ENCODE measurements at regions not wholly inside any gene's neighbourhood (a gene's known extent, or its start where the extent isn't known, plus 50 kb on each side); places are given as distances from the start of the nearest gene placed in this dataset.
"Not testable (repeated sequence)": the region's sequence is repeated elsewhere in the genome, so short reads cannot be mapped to it uniquely, and the experiment has no call there.

DNA sequence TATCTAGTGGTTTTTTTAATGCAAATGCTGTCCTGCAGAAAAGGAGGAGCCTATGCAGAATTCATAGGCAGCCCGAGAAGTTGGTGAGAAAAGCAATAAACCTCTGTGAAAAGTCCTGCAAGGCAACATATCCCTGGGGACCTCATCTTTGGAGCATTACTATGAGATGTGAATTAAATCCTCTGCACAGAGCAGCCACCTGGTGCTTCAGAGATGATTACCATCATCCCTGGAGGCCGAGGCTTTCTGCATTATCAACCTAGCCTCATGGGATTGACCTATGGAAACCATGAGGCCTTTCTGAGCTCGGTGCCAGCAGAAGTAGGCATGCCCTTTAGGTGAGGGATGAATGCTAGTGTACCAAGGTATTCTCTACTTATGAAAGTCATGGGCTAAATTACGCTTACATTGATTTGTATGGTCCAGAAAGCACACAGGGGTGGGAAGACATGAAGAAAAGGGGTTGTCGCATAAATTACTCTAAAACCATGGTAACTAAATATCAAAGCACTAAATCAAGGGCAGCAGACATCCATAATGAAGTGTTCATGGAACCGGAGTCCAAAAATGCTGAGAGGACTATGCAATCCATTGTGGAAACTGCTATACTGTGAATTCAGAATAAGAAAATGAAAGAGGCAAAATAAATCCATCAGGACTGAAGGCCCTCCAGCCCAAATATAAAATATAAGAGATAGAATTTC lies 623.5 kb upstream of the DDX18 start:
- DNase-seq (ENCODE audit: low read depth), result no peak

DNA sequence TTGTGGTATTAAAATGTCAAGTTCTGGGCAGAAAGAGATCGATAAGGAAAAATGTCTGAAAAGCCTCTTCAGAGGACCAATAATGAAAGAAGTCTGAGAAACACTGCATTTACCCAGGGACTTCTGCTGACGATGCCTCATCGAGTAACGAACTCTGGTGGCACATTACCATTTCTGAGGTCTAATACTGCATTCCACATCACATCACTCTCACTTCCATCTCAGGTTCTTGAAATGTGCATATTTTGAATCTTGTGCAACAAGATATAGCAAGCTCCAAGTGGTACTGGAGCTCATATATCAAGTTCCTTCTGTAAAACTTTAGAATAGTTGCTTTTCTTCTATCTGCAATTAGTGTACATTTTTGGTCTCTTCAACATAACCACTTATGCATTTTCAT lies 619.1 kb upstream of the DDX18 start:
- no peak for DNase-seq (ENCODE audit: low read depth)

DNA sequence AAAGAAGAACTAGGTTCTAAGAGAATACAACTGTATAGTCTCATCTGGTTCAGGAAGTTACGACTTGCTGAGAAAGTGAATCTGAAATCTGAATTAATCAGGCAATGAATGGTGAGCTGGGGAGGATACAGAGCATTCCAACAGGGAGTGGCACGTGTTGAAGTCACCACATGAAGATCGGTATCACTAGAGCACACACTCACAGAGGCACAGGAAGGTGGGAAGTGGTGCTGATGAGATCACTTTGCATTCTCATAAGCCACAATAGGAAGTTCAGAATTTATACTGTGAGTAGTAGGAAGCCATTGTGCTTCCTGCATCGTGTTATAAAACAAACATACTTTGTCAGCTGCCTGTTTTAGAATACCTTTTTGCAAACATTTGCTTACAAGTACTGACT lies 615.0 kb upstream of the DDX18 start:
- DNase-seq (ENCODE audit: low read depth), result peak; percentile 76

DNA sequence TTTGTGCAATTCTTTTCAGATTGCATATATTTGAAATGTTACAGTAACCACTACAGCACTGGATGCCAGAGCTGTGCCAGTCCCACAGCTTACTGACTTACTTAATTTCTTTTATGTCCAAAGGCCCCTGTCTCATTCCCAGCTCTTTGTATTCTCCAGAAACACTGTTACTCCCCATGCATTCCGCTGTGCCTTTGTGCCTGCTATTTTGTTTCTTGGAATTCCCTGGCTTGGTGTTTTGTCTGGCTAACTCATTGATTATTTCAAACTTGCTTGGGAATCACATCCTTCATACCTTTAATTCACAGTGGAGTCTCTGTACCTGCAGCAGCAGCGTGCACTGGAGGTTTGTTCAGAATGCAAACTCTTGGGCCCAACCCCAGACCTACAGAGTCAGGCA lies 601.9 kb upstream of the DDX18 start:
- DNase-seq (ENCODE audit: low read depth), result no peak

DNA sequence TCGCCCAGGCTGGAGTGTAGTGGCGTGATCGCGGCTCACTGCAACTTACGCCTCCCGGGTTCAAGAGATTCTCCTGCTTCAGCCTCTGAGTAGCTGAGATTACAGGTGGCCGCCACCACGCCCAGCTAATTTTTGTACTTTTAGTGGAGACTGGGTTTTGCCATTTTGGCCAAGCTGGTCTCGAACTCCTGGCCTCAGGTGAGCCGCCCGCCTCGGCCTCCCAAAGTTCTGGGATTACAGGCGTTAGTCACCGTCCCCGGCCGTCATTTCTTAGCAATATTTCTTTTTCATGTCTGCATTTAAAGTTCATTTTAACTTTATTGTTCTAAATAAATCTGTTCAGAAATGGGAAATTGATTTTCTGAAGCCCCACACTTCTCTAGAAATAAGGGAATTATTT lies 597.3 kb upstream of the DDX18 start:
- DNase-seq (ENCODE audit: low read depth), result no peak

DNA sequence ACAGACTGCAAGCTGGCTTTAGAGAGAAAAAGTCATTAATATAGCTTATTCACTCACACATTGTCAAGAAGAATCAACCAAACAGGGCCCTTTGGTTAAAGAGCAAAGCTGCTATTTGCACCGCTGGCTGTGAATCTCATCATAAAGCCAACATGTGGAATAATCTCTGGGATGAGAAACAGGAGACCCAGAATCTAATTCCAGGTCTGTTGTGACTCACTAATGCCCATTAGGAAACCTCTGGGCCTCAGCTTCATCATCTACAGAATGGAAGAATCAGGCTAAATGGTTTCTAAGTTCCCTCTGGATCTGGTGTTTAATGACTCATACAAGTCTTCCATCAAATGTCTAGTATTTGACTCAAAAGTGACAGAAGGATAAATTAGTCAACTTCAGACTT lies 591.7 kb upstream of the DDX18 start:
- DNase-seq (ENCODE audit: low read depth), result no peak

DNA sequence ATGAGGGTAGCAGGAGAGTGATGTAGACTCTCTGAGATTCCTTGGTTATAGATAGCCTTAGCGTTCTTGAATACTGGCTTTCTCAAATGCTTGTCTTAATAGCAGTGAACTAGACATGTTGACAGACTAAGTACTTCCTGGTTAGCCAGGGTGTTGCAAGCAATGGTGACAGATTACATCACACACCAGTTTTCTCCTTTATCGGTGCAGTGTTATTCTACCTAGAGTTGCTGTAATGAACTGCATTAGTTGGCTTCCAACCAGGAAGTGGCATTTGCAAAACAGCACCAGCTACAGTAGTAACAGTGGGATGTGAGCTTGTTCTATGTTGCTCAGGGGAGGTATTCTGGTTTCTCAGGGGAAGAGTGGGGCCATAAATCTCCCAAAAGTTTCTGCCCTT lies 582.2 kb upstream of the DDX18 start:
- no peak for DNase-seq (ENCODE audit: low read depth)

DNA sequence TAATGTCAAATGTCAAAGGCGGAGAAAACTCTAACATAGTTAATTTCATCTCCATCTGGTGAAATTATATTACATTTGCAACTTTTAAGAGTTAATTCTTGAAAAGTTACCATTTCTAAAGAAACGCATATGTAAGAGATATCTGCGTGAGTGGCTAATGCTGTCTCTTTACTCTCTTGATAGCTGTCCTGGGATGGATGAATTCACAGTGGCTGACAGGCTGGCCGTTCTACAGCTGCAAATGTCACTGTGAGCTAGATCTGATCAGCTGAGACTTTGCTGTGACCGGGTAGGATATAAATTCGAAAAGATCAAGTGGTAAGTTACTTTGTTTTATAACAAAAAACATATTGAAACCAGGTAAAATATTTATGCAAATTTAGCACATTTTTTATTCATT lies 557.1 kb upstream of the DDX18 start:
- DNase-seq (ENCODE audit: low read depth), result no peak

DNA sequence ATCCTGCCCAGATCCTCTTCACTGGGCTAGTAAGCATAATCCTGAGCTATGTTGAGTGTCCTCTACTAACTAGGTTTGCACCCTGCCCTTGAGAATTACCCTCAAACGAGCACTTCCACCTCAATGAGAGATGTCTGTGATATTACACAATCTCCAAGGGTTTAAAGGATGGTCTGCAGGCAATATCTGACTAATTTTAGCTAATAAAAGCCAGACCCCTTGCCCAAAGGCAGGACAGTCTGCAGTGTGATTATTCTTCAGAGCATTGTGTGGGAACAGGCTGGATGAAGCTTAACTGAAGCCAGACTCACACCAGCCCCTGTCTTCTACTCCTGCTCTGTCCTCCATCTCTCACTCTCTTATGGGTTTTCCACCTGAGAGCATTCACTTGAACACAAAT lies 544.9 kb upstream of the DDX18 start:
- no peak for DNase-seq (ENCODE audit: low read depth)

DNA sequence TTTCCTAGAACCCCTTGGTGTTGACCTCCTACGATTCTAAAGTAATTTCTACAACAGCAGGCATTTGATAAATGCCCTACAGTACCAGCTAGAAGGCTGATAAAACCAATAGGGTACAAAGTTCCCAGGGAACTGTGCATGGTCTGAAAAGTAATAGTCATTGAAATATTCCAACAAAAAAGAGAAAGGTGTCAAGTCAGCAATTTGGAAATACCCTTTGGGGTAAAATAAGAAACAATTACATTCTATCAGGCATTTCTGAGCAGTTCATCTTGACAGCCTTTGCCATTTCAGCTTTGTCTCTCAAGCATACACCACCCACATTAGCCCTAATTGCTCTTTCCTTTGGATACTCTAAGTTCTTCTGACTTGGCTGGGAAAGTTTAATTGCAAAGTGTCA lies 542.9 kb upstream of the DDX18 start:
- no peak for DNase-seq (ENCODE audit: low read depth)

DNA sequence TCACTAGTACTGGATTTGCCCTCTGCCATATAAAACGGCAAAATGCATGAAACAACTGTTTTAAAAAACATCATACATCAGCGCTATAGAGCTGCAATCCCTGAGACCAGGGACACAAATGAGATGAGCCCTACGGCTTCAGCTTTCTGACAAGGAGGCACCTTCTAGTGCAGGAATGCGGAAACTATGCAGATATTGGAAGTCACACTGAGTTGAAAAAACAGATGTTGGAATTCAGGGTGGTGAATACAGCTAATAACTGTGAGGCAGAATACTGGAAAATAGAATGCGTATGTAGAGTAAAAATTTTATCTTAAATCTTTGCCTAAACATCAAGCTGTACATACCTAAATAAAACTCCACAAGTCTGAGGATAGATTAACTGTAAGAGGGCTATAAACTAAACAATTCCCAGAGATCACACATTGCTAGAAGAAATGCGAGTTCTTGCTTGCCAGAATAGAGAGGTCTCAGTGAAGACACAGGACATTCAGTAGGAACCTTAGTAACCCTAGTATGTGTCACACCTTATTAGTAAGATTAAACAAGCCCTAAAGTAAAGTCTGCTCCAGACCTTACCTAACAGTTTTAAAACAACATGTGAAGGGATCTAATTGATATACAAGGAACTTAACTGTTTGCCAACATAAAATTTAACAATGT lies 541.4 kb upstream of the DDX18 start:
- DNase-seq (ENCODE audit: low read depth), result no peak

DNA sequence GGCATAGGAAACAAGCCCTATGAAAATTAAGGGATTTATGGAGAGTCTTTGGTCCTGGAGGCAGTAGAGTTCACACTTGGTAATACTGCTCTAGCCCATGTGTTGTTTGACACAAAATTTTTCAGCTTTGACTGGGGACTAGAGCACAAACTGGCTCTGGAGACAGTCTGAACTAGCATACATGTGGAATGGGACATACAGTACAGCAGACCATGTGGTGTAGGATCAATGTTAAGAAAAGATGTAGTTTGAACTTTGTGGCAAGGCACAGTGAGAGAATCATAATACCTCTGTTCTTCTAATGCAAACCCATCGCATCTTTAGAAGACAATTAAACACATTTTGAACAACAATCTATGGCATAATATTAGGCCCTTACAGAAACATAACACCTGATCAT lies 521.5 kb upstream of the DDX18 start:
- no peak for DNase-seq (ENCODE audit: low read depth)

DNA sequence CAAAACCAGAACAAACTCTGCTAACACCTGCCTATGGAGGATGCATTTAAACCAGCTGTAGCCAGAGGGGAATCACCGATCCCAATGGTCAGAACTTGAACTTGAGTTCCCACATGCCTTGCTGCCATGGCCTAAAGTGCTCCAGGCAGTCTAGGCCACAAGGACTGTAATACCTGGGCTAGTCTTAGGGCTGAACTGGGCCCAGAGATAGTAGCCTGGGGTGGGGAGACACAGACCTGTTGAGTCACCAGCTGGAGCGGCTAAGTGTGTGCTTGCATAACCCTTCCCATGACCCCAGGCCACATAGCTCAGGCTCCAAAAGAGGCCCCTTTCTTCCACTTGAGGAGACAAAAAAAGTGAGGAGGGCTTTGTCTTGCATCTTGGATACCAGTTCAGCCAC lies 515.0 kb upstream of the DDX18 start:
- DNase-seq (ENCODE audit: low read depth), result no peak

DNA sequence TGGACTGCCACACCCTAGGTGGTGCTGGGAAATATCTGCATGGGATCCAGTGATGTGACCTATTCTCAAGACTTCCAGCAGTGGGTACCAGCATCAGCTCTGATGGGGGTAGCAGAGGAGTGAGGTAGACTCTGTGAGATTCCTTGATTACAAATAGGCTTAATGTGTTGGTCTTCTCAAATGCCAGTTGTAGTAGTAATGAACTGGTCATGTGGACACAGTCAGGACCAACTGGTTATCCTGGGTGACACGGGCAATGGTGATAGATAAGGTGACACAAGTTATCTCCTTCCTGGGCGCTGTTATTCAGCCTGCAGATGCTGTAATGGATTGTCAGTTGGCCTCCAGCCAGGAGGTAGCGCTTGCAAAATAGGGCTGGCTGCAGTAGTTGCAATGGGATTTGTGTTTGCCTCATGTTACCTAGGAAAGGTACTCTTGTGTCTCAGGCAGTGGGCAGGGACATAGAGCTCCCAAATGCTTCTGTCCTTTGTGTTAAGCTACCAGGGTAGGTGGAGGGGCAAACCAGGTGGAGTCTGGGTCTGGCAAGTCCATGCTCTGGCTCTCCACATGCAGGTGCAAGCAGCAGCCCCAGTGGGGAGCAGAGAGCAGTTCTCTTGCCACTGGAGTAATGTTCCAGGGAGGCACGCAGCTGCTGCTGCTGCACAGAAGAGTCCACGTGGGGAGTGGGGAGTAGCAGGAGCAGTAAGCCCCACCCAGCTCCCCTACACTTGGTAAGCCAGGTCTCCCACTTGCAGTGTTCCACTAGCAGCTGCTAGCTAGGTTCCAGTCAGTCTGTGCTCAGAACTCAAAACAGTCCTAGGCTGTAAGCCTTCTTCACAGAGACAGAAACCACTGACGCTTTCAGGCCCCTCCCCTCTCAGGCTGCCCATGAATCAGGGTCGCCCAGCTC lies 505.4 kb upstream of the DDX18 start:
- no peak for DNase-seq (ENCODE audit: low read depth)

DNA sequence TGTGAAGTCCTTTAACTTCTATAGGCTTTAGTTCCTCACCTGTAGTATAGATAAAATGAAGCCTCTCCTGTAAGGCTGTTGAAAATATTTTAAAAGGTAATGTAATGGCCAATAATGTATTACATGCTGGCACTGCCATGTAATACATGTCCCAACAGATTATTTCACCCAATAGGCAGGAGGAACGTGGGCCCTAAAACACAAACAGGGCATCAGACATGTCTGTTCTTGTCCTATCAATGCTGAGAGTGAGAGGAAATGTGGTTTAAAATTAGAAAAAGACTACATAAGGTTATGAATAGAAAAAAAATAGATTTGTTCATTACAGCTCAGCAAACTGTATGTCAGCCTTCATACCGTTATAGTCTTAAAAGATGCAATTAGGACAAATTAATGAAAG lies 492.7 kb upstream of the DDX18 start:
- no peak for DNase-seq (ENCODE audit: low read depth)

DNA sequence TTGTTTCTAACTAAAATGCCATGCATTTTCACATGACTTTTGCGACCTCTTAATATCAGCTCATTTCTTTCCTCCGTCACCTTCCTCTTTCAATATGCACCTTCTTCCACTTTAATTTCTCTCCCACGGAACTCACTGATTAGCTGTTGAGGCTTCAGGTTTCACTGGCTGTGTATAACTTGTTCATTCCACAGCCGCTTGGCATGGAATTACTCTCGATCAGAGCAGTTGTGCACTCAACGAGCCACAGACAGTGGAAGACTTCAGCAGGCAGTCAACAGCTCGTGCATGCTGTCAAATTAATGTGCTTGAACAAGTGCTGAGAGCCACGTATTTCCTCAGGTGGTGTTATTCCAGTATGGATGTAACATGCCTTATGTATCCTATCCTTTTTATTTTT lies 491.2 kb upstream of the DDX18 start:
- no peak for DNase-seq (ENCODE audit: low read depth)

DNA sequence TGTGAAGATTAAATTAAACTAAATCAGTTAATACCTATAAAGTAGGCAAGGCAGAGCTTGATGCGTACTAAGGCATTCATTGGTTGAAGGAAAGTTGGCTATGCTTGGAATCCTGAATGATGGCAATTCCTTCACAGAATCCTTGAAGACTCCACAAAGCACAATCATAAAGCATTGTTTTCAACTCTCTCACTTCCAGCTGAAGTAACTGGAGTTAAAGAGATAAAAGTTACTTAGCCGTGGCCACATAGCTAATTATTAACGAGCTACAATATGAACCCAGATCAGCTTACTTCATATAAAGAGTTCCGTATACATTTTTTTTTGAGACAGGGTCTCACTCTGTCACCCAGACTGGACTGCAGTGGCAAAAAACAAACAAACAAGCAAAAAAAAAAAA lies 483.9 kb upstream of the DDX18 start:
- no peak for DNase-seq (ENCODE audit: low read depth)

DNA sequence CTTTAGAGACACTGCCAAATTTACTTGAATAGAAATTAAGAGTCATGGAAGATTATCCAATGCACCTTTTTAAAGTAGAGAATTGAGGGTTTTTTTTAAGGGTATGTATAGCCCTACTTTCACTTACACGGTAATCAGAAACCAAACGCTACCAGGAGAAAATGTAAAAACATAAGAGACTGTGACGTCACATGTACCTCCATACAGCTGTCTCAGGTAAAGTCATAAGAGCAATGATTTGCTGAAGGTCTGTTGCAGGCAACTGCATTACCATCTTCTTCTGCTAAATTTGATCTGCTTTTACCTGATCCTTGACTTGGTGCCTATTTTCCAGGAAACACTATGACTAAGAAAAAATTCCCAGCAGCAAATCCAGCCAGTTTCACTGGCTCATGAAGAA lies 478.5 kb upstream of the DDX18 start:
- no peak for DNase-seq (ENCODE audit: low read depth)

DNA sequence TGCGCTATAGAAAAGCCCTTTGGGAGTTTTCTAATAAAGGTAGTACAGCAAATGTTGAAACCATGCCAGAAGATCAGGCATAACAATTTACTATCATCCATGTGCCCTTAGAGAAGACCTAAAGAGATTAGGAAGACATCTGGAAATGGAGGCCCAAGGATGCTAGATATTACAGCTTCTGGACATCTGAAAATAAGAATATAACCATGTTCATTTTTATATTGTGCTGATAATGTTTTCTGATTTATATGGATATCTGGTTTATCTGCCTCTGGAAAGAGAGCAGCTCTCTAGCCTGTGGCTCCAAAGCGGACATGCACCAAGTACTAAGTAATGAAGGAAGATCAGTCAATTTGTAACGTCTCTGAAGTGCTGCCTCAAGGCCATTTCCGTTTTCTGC lies 478.0 kb upstream of the DDX18 start:
- DNase-seq (ENCODE audit: low read depth), result no peak

DNA sequence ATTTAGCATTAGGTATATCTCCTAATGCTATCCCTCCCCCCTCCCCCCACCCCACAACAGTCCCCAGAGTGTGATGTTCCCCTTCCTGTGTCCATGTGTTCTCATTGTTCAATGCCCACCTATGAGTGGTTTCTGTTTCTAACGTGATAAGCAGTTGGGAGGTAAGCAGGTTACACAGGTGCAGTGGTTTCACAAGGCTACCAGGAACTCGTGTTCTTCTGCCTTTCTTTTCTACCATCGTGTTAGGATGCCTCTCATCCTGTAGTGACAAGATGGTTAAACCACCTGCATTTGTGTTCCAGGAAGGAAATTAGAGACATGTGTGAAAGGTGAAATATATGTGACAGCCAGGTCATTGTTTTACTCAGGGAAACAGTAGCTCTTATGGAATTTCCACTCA lies 476.5 kb upstream of the DDX18 start:
- not testable (repeated sequence) for DNase-seq (ENCODE audit: low read depth)

DNA sequence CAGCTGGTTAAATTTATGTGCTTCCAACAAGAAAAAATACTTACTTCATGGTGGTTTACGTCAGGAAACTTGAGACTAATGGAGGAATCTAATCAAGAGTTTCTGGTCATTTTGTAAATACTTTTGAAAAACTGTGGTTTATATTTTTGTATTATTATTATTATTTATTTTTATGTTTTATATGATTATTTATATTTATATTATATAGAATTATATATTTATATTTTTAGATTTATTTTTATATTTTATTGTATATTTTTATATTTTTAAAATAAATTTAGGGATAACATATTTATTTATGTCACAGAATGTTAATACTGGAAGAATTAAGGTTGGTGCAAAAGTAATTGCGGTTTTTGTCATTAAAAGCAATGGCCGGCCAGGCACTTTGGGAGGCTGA lies 474.5 kb upstream of the DDX18 start:
- DNase-seq (ENCODE audit: low read depth), result no peak

DNA sequence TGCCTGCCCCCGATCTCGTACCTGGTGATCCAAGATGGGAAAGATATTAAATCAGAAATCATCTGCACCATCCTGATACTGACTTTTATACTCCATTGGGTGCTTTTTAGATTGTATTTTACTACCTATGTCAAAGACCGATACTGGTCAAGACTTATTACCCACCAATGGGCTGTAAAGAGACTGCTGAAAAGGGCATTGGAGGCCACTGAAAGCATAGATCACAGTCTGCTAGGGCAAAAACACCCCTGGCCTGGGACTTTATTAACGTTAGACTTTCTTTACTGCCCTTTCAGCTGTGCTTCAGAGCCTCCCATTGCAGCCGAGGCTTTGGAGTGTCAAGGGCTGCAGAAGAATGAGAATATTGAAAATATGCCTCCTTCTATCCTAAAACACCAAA lies 472.8 kb upstream of the DDX18 start:
- no peak for DNase-seq (ENCODE audit: low read depth)

DNA sequence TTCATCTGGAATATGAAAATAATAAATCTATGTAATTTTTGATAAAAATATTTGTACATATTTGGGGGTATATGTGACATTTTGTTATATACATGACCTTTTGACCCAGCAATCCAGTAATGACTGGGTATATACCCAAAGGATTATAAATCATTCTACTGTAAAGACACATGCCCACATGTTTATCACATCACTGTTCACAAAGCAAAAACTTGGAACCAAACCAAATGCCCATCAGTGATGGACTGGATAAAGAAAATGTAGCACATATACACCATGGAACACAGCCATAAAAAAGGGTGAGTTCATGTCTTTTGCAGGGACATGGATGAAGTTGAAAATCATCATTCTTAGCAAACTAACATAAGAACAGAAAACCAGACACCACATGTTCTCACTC lies 472.1 kb upstream of the DDX18 start:
- no peak for DNase-seq (ENCODE audit: low read depth)
